ENCODE measurements at regions not wholly inside any gene's neighbourhood (a gene's known extent, or its start where the extent isn't known, plus 50 kb on each side); places are given as distances from the start of the nearest gene placed in this dataset.

DNA sequence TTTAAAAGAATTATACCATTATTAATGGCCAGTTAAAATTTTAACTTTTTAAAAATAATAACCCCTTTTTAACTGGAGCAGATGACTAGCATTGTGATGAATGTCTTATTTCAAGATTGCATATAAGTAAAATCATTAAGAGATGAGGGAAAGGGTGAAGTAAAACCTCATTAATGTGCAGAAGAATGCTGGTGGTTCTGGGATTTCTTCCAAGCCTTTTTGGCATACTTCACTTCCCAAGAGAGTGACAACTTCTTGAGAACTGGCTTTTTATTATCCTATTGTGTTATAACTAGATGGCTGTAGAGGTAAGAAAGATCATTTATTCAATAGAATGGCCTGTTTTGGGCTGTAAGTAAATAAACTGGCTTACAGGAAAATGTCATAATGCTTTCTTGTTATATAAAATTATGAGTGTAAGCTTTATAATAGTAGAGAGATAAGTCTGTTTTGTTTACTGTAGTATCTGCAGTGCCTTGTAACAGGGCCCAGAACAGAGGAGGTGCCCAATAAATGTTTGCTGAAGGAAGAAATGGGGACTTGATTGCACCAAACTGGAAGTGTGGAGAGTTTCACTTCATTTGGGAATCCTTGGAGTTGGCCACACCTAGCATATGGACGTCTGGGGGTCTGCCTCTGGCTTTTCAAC is 242.9 kb upstream of the PITX2 start:
- TF ChIP-seq POLR2A (IDR thresholded peaks at IDR 0.05), result no peak
- TF ChIP-seq, protein P1, sequence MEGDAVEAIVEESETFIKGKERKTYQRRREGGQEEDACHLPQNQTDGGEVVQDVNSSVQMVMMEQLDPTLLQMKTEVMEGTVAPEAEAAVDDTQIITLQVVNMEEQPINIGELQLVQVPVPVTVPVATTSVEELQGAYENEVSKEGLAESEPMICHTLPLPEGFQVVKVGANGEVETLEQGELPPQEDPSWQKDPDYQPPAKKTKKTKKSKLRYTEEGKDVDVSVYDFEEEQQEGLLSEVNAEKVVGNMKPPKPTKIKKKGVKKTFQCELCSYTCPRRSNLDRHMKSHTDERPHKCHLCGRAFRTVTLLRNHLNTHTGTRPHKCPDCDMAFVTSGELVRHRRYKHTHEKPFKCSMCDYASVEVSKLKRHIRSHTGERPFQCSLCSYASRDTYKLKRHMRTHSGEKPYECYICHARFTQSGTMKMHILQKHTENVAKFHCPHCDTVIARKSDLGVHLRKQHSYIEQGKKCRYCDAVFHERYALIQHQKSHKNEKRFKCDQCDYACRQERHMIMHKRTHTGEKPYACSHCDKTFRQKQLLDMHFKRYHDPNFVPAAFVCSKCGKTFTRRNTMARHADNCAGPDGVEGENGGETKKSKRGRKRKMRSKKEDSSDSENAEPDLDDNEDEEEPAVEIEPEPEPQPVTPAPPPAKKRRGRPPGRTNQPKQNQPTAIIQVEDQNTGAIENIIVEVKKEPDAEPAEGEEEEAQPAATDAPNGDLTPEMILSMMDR (IDR thresholded peaks at IDR 0.05), result no peak
- TF ChIP-seq EP300 (IDR thresholded peaks at IDR 0.05), result no peak
